ENCODE measurements at regions not wholly inside any gene's neighbourhood (a gene's known extent, or its start where the extent isn't known, plus 50 kb on each side); places are given as distances from the start of the nearest gene placed in this dataset.

- intact Hi-C loops (cut with DNase I): no loop called here
- no peak for DNase-seq
Measured at GRCh38 chr2:14517731-14518130, 114.8 kb upstream of the LRATD1 start.

DNA sequence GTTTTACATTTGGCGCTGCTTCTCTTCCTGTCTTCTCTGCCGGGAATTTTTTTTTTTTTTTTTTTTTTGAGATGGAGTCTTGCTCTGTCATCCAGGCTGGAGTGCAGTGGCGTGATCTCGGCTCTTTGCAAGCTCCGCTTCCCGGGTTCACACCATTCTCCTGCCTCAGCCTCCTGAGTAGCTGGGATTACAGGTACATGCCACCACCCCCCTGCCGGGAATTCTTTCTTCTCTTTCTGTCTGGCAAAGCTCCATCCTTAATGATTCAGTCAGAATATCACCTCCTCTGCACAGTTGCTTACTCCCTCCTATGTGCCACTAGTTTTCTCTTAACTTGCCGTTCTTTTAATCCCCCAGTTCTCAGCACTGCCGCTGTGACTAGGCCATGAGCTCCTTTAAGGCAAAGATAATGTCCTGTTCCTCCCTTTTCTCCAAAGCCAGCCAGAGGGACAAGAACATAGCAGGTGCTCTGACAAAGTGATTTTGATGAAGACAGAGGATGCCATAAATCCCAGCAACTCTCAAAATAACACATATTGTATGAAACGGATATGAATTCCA is 112.1 kb upstream of the LRATD1 start:
- intact Hi-C loops (cut with DNase I): no loop called here
- DNase-seq: peak in 5 of 10 donors; percentile 13 to 82 (median 48)

- intact Hi-C loops (cut with DNase I): no loop called here
- DNase-seq: no peak
Measured at GRCh38 chr2:14524041-14524802, 108.3 kb upstream of the LRATD1 start.

- DNase-seq: no peak
- intact Hi-C loops (cut with DNase I): no loop called here
Measured at GRCh38 chr2:14524803-14525080, 107.8 kb upstream of the LRATD1 start.

DNA sequence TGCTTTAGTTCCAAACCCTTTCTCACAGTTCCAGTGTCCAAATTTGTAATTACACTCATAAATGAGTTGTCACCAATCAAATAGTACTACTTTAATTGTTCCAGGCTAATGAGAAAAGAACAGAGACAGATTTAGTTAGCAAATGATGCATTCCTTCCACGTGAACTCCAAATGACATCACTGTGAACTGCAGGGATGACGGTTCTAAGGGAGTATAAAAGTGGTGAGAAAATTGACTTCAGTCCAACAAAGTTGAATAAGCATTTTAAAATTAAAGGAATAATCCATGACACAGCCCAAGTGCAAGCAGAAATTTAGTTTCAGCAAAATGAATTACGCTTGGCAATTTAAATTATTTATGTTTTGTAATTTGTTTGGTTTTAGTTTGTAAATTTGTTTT is 102.0 kb upstream of the LRATD1 start:
- intact Hi-C loops (cut with DNase I): no loop called here
- no peak for DNase-seq

- DNase-seq: no peak
- intact Hi-C loops (cut with DNase I): no loop called here
Measured at GRCh38 chr2:14533131-14533757, 99.3 kb upstream of the LRATD1 start.

DNA sequence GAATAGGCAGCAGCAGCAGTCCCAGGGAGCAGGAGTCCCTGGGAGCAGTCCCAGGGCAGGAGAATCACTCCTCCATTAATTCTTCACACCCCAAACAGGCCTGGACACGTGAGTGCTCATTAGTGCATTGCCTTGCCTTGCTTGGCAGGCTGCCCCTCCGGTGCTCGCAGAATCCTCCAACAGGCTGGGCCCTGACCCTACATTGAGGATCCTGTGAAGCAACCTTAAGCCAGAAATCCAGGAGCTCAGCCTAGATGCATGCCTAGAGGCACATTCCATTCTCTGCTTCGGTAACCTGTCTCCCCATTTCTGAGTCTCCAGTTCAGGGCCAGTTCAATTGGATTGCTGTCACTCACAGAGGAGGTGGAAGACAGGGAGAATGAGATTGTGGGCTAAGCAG is 97.4 kb upstream of the LRATD1 start:
- no peak for DNase-seq
- intact Hi-C loops (cut with DNase I): no loop called here

DNA sequence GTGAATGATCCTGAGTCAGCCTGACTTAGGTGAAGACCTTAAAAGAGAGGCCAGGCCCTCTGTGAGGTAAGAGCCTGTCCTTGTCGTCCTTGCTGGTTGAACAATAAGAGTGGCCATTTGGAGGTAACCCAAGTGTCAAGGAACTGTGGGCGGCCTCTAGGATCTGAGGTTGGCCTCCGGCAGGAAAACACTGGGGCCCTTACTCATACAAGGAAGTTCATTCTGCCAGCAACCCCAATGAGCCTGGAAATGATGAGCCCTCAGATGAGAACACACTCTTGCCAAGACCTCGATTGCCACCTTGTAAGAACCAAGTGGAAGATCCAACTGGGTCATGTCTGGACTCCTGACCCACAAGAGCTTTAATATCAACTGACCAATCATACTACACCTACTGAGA is 95.5 kb upstream of the LRATD1 start:
- DNase-seq: no peak
- intact Hi-C loops (cut with DNase I): no loop called here

- intact Hi-C loops (cut with DNase I): no loop called here
- DNase-seq: no peak
Measured at GRCh38 chr2:14540015-14540414, 92.5 kb upstream of the LRATD1 start.

GRCh38 chr2:14543284-14543683 is 89.2 kb upstream of the LRATD1 start:
- intact Hi-C loops (cut with DNase I): no loop called here
- no peak for DNase-seq

- intact Hi-C loops (cut with DNase I): no loop called here
- no peak for DNase-seq
Measured at GRCh38 chr2:14544247-14544646, 88.3 kb upstream of the LRATD1 start.

GRCh38 chr2:14547830-14548229 is 84.7 kb upstream of the LRATD1 start:
- intact Hi-C loops (cut with DNase I): no loop called here

GRCh38 chr2:14550658-14551057 is 81.9 kb upstream of the LRATD1 start:
- DNase-seq: no peak
- intact Hi-C loops (cut with DNase I): no loop called here

More at GRCh38 chr2:14547830-14548229, 84.7 kb upstream of the LRATD1 start:
- no peak for DNase-seq

GRCh38 chr2:14551069-14551468 is 81.4 kb upstream of the LRATD1 start:
- no peak for DNase-seq
- intact Hi-C loops (cut with DNase I): no loop called here

DNA sequence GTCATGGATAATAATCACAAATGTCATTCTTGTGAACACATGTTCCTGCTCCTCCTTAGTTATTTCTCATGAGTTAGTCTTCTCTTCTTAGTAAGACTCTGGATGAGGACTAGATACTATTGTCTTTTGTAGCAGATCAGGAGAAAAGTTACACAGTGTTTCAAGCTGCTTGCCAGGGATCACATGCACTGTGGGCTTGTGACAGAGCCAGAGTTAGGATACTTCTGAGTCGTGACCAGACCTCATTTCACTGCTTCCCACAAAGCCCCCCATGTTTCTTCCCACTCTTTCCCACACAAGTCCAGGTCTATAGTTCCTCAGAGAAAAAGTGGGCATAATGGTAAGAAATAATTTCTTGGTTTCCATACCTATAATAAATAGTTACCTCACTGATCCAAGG is 80.2 kb upstream of the LRATD1 start:
- no peak for DNase-seq
- intact Hi-C loops (cut with DNase I): no loop called here

DNA sequence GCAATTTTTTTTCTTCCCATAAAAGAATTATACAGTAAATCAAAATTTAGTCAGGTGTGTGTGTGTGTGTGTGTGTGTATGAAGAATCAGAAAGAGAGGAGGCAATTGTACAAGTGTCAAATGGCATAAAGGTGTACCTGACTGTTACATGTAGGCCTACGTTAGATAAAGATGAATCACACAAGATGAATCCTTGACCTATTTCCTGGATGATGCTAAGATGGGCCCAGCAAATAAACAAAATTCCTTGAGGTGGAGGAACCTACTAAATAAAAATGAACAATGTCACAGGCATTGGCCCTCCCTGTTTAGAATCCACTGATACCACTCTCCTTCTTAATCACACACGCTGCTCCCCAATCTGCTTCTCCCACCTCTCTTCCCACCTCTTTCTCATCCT is 79.7 kb upstream of the LRATD1 start:
- DNase-seq: no peak
- intact Hi-C loops (cut with DNase I): no loop called here

GRCh38 chr2:14554849-14555545 is 77.5 kb upstream of the LRATD1 start:
- intact Hi-C loops (cut with DNase I): no loop called here
- DNase-seq: no peak

DNA sequence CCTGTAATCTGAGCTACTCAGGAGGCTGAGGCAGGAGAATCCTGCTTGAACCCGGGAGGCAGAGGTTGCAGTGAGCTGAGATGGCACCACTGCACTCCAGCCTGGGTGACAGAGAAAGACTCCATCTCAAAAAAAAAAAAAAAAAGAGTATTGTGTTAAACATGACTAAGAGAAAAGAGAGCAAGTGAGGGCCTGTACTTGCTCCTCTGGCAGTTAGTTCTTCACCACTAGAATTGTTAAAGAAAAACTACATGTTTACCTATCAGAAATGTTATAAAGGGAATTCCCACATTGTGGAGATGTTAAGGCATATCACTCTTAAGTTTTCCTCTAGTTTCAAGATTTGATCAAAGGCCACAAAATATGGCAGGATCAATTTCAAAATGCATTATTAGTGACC is 75.4 kb upstream of the LRATD1 start:
- intact Hi-C loops (cut with DNase I): no loop called here
- no peak for DNase-seq

GRCh38 chr2:14557916-14558315 is 74.6 kb upstream of the LRATD1 start:
- DNase-seq: no peak
- intact Hi-C loops (cut with DNase I): no loop called here

DNA sequence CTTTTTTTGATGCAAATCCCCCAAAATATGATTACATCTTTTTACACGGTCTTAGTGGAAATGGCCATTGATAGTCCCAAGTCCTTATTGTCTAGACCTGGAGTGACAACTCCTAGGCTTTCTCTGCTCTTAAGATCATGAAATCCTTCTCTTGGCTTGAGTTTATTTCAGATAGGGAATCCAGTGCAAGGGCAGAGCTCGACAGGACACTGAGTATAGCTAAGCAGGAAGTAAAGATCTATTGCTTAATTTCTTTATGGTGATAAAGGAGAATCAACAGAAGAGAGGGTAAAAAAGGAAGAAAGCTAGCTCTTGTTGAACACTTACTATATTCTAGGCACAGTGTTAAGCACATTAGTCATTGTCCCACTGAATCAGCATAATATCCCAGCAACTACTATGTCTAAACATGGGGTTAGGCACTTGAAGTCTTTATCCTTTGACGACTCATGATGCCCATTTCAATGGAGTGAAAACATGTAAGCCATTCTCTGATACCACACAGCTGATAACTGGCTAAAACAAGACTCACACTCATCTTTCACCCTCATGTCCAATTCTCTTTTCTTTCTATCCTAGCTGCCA is 74.1 kb upstream of the LRATD1 start:
- DNase-seq: no peak
- intact Hi-C loops (cut with DNase I): no loop called here

DNA sequence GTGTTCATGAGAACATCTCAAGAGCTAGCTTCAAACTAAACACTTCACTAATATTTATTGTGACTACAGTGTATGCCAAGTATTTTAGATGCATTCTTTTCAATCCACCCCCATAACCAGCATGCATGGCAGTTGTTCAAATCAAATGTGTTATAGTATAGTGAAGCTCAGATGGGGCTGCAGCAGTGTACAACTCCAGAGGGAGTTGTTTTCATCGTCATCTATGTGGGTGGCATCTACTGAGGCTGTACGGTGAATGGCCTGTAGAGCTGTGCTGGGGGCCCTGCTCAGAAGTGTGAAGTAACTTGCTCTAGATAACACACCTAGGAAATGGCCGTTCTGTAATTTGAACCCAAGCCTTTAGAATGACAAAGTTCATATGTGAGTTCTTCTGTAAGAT is 71.8 kb upstream of the LRATD1 start:
- DNase-seq: no peak
- intact Hi-C loops (cut with DNase I): no loop called here

All from posterior cingulate gyrus (tissue), 11 donors.